K562 (cell line): ENCODE measurements at regions not wholly inside any gene's neighbourhood (a gene's known extent, or its start where the extent isn't known, plus 50 kb on each side); places are given as distances from the start of the nearest gene placed in this dataset.

Experiments
- ATAC-seq: fragments of 200-7000 bp; cut with Tn5 transposase; 3 replicates; pipeline ENCODE4 v1.9.1; 2020; ENCODE audit warnings: moderate library complexity
- BruUV-seq: library from RNA; stranded (reverse); fragments of 400-500 nt; replicated peaks from 2 replicates; lab custom pipeline; 2021; lab: Mats Ljungman, UMichigan
- CTCF ChIA-PET: fragments of 300-600 bp; formaldehyde crosslinking; extraction: SDS; loops from one replicate; lab custom pipeline; 2021; ENCODE audit warnings: low intra/inter-chr PET ratio; lab: Yijun Ruan, JAX
- POLR2A ChIA-PET: fragments of 300-600, 350-650 bp; sonication (Branson Sonifier 250); formaldehyde crosslinking; extraction: SDS; loops from one replicate; lab custom pipeline; 2021; ENCODE audit warnings: antibody characterized with exemption, inconsistent platforms; lab: Yijun Ruan, JAX
- DNase-seq, 4 experiments: peaks; one replicate each; pipeline versions ENCODE4 v3.0.0 to v3.0.0-alpha.2; 2011 to 2018; ENCODE audit warnings: low spot score in 3 of 4, mixed read lengths in 3 of 4; ENCODE audit errors: extremely low read depth in 1 of 4
- FAIRE-seq: peaks from 2 replicates; lab custom pipeline; 2011; peaks lifted over from hg19 to GRCh38; lab: Jason Lieb, UNC
- H2AFZ ChIP-seq: 2 replicates; pipeline ENCODE4 v1.6.0; 2011; ENCODE audit warnings: low read depth, low read length, control low read depth, inconsistent platforms
- H3K27ac ChIP-seq: fragments of 200-600 bp; 3 replicates; pipeline ENCODE4 v1.8.0; 2011; ENCODE audit warnings: low read depth, mild to moderate bottlenecking, control low read depth, inconsistent platforms, low read length, moderate library complexity, mixed read lengths; ENCODE audit errors: extremely low read depth
- H3K27me3 ChIP-seq, 2 experiments: fragments of 300-600 bp in 1 of 2; 2 replicates in 1 of 2; 3 replicates in 1 of 2; pipeline versions ENCODE4 v1.6.0 to v1.8.0; 2011; ENCODE audit warnings: inconsistent platforms in 2 of 2, low read length in 2 of 2, mild to moderate bottlenecking in 1 of 2, mixed read lengths in 1 of 2, moderate library complexity in 1 of 2; ENCODE audit not compliant: control insufficient read depth in 2 of 2, insufficient read depth in 2 of 2
- H3K36me3 ChIP-seq: fragments of 300-600 bp; 3 replicates; pipeline ENCODE4 v1.8.0; 2011; ENCODE audit warnings: mild to moderate bottlenecking, low read length, inconsistent platforms; ENCODE audit not compliant: control insufficient read depth, insufficient read depth
- H3K4me1 ChIP-seq, 2 experiments: fragments of 200-600 bp in 1 of 2; replicated peaks in 1 of 2; 2 replicates in 1 of 2; 3 replicates in 1 of 2; pipeline versions ENCODE4 v1.5.1 to v1.8.0; 2011; ENCODE audit warnings: inconsistent platforms in 2 of 2, low read length in 2 of 2, mild to moderate bottlenecking in 1 of 2, mixed read lengths in 1 of 2, moderate library complexity in 1 of 2; ENCODE audit not compliant: control insufficient read depth in 2 of 2, insufficient read depth in 2 of 2
- H3K4me2 ChIP-seq: 2 replicates; pipeline ENCODE4 v1.6.1; 2011; ENCODE audit warnings: low read length, control low read depth, inconsistent platforms, mixed read lengths; ENCODE audit not compliant: insufficient read depth
- H3K4me3 ChIP-seq: fragments of 200-600 bp; sonication (generic), shearing (Covaris generic); 2 replicates; pipeline ENCODE4 v1.5.1; 2016; ENCODE audit warnings: control low read depth, inconsistent platforms
- H3K79me2 ChIP-seq: fragments of 200-600 bp; 3 replicates; pipeline ENCODE4 v1.8.0; 2011; ENCODE audit warnings: low read length, inconsistent platforms; ENCODE audit not compliant: control insufficient read depth, insufficient read depth
- H3K9ac ChIP-seq, 2 experiments: 2 replicates each; pipeline versions ENCODE4 v1.6.0 to v1.6.1; 2011; ENCODE audit warnings: low read depth in 2 of 2, low read length in 2 of 2, control low read depth in 1 of 2, inconsistent platforms in 1 of 2, mild to moderate bottlenecking in 1 of 2, mixed read lengths in 1 of 2; ENCODE audit not compliant: insufficient read depth in 1 of 2
- H3K9me1 ChIP-seq: one replicate; pipeline ENCODE4 v1.6.0; 2011; ENCODE audit warnings: inconsistent platforms, mild to moderate bottlenecking, low read length, moderate library complexity; ENCODE audit not compliant: control insufficient read depth, insufficient read depth
- H3K9me3 ChIP-seq: replicated peaks from 2 replicates; pipeline ENCODE4 v1.5.1; 2011; ENCODE audit warnings: low read depth, low read length, inconsistent platforms; ENCODE audit not compliant: control insufficient read depth, insufficient read depth
- H4K20me1 ChIP-seq: replicated peaks from 2 replicates; pipeline ENCODE4 v1.6.1; 2011; ENCODE audit warnings: low read length, inconsistent platforms, mixed read lengths; ENCODE audit not compliant: control insufficient read depth, insufficient read depth
- ARID4B ChIP-seq: sonication (generic); formaldehyde crosslinking; IDR thresholded peaks from 2 replicates; pipeline ENCODE4 v1.8.0; 2022; ENCODE audit warnings: mild to moderate bottlenecking, missing genetic modification reagents
- BCOR ChIP-seq: fragments of 450-650 bp; IDR thresholded peaks from 2 replicates; pipeline ENCODE4 v1.6.1; 2016
- BRCA1 ChIP-seq, 2 experiments: fragments of 450-650 bp in 1 of 2; sonication (generic) in 1 of 2; formaldehyde crosslinking in 1 of 2; IDR thresholded peaks; 2 replicates each; pipeline versions ENCODE4 v1.5.0 to v1.6.1; 2017 to 2020; ENCODE audit warnings: mild to moderate bottlenecking in 1 of 2, missing genetic modification reagents in 1 of 2
- BRF1 ChIP-seq: IDR thresholded peaks from 3 replicates; pipeline ENCODE4 v1.6.1; 2011; ENCODE audit warnings: borderline replicate concordance, mild to moderate bottlenecking; ENCODE audit not compliant: insufficient read length; ENCODE audit errors: extremely low read depth
- CBX8 ChIP-seq: fragments of 200-600 bp; sonication (generic); IDR thresholded peaks from 2 replicates; pipeline ENCODE4 v1.6.1; 2012; ENCODE audit warnings: borderline replicate concordance, mixed run types, low read depth, mild to moderate bottlenecking, moderate library complexity, mixed read lengths, low read length, control low read depth, inconsistent platforms; ENCODE audit not compliant: poor library complexity, severe bottlenecking; ENCODE audit errors: extremely low read depth
- E2F4 ChIP-seq: sonication (generic); formaldehyde crosslinking; IDR thresholded peaks from 2 replicates; pipeline ENCODE4 v1.8.0; 2022; ENCODE audit warnings: mild to moderate bottlenecking, low read depth, missing genetic modification reagents
- HSF4 ChIP-seq: fragments of 250-450 bp; sonication (Bioruptor Pico); IDR thresholded peaks from 2 replicates; pipeline ENCODE4 v2.1.2; 2022; ENCODE audit warnings: mild to moderate bottlenecking, moderate library complexity, borderline replicate concordance
- IRF2 ChIP-seq: sonication (generic); formaldehyde crosslinking; IDR thresholded peaks from 2 replicates; pipeline ENCODE4 v1.8.1; 2022; ENCODE audit warnings: mild to moderate bottlenecking, missing genetic modification reagents
- LCOR ChIP-seq: sonication (generic); formaldehyde crosslinking; IDR thresholded peaks from 2 replicates; pipeline ENCODE4 v1.8.0; 2022; ENCODE audit warnings: mild to moderate bottlenecking, missing genetic modification reagents
- MXD1 ChIP-seq: fragments of 250-450 bp; sonication (Bioruptor Pico); IDR thresholded peaks from 2 replicates; pipeline ENCODE4 v1.8.0; 2021; ENCODE audit warnings: borderline replicate concordance, mild to moderate bottlenecking, moderate library complexity; ENCODE audit not compliant: poor library complexity, severe bottlenecking
- POLR2H ChIP-seq: IDR thresholded peaks from 2 replicates; pipeline ENCODE4 v1.6.1; 2016; ENCODE audit warnings: missing genetic modification characterization, low read depth, mild to moderate bottlenecking, control low read depth, missing compliant biosample characterization, moderate library complexity
- RFX7 ChIP-seq: fragments of 250-450 bp; sonication (Bioruptor Pico); IDR thresholded peaks from 2 replicates; pipeline ENCODE4 v1.5.1; 2021; ENCODE audit warnings: mild to moderate bottlenecking
- SMAD3 ChIP-seq: fragments of 450-650 bp; formaldehyde crosslinking; conservative IDR thresholded peaks from 2 replicates; pipeline ENCODE4 v1.4.0; 2020; ENCODE audit warnings: mild to moderate bottlenecking
- ZFPM2 ChIP-seq: fragments of 250-450 bp; sonication (Bioruptor Pico); IDR thresholded peaks from 2 replicates; pipeline ENCODE4 v1.5.1; 2022; ENCODE audit warnings: mild to moderate bottlenecking
- ZNF311 ChIP-seq: fragments of 250-450 bp; sonication (Bioruptor Pico); IDR thresholded peaks from 2 replicates; pipeline ENCODE4 v1.4.0; 2020; ENCODE audit warnings: mild to moderate bottlenecking, moderate library complexity
- ZSCAN29 ChIP-seq: fragments of 450-650 bp; IDR thresholded peaks from 2 replicates; pipeline ENCODE4 v1.6.1; 2017
- WGBS: fragments of 100-300 bp; shearing (Covaris generic); methylation state at CpG from one replicate; pipeline ENCODE4 v1.1.6; 2016; ENCODE audit warnings: low coverage, mixed read lengths; ENCODE audit not compliant: insufficient coverage; ENCODE audit errors: missing lambda C conversion rate; 5-methylcytosine and 5-hydroxymethylcytosine counted together
- in situ Hi-C: fragments of 300-500 bp; cut with MboI; formaldehyde crosslinking; loops from 4 replicates; pipeline ENCODE4 v1.15.0; 2018; ENCODE audit warnings: inconsistent platforms, mixed read lengths
- intact Hi-C: fragments of 100-400 bp; cut with micrococcal nuclease; formaldehyde crosslinking; loops from 2 replicates; pipeline ENCODE4 v1.14.2; 2022

GRCh38 chr15:54962637-54963036, 234.1 kb downstream of the RSL24D1 start (continued):
- TF ChIP-seq E2F4 (CRISPR knock-in tag), result no peak
- no peak for TF ChIP-seq POLR2H (tag)
- TF ChIP-seq SMAD3 (CRISPR knock-in tag), result no peak
- no peak for TF ChIP-seq IRF2
- TF ChIP-seq ZFPM2, result no peak
- no peak for TF ChIP-seq BRF1
- no peak for TF ChIP-seq RFX7 (CRISPR knock-in tag)
- no peak for TF ChIP-seq HSF4
- TF ChIP-seq LCOR (CRISPR knock-in tag), result no peak
- TF ChIP-seq MXD1 (CRISPR knock-in tag), result no peak
- TF ChIP-seq ZNF311 (CRISPR knock-in tag), result no peak

- Histone ChIP-seq H3K27me3 (no peaks in the 10 kb centered on the region), H3K9me3 (no peaks in the 10 kb centered on the region; the same call in 1 of the 2 replicates), H2AFZ (no peak overlapping the region), H3K4me3 (no peak overlapping the region), H3K79me2 (no peaks in the 10 kb centered on the region), H3K4me1 (no peaks in the 10 kb centered on the region), H3K9ac (no peak overlapping the region), H3K9me1 (no peaks in the 10 kb centered on the region), H3K27ac (no peak overlapping the region), H4K20me1 (no peaks in the 10 kb centered on the region), H3K4me2 (no peak overlapping the region), H3K36me3 (no peaks in the 10 kb centered on the region)
- ATAC-seq, result no peak
- CTCF ChIA-PET, result no interaction called here
- in situ Hi-C loops, result no loop called here
- 0% methylated on average over 2 of the region's 2 CpGs for WGBS
- DNase-seq, result no peak
- BruUV-seq, result no TSS peak
- no peak for FAIRE-seq
- intact Hi-C loops, result no loop called here
- POLR2A ChIA-PET, result no interaction called here
- TF ChIP-seq CBX8, result no peak
- no peak for TF ChIP-seq ARID4B (CRISPR knock-in tag)
- TF ChIP-seq BCOR, result no peak
- TF ChIP-seq BRCA1 (IDR thresholded peaks at IDR 0.05), result no peak
- TF ChIP-seq BRCA1 (CRISPR knock-in tag; IDR thresholded peaks at IDR 0.05), result no peak
- no peak for TF ChIP-seq ZSCAN29
These were observed 236.5 kb downstream of the RSL24D1 start for GRCh38 chr15:54960266-54960665.
